Transverse colon (tissue), 4 donors: ENCODE measurements at regions not wholly inside any gene's neighbourhood (a gene's known extent, or its start where the extent isn't known, plus 50 kb on each side); places are given as distances from the start of the nearest gene placed in this dataset.

Source experiments
- EP300 ChIP-seq: sonication (generic); formaldehyde crosslinking; IDR thresholded peaks from one replicate; pipeline ENCODE4 v1.6.1; 2017; ENCODE audit warnings: antibody characterized with exemption, low read depth
- POLR2A ChIP-seq: fragments of 450-650 bp; IDR thresholded peaks from one replicate; pipeline ENCODE4 v1.6.1; 2016; ENCODE audit warnings: antibody characterized with exemption, mild to moderate bottlenecking, moderate library complexity
- POLR2AphosphoS5 ChIP-seq, 3 donors: sonication (generic); formaldehyde crosslinking; IDR thresholded peaks; one replicate each; pipeline ENCODE4 v1.6.1; 2016; ENCODE audit warnings: antibody characterized with exemption in 3 of 3
- TF ChIP-seq, protein P1 (sequence below), 5 experiments: fragments of 200-600 bp in 3 of 5; fragments of 450-650 bp in 2 of 5; sonication (generic) in 3 of 5; IDR thresholded peaks; 1 replicate in 2 of 5; 2 replicates in 3 of 5; pipeline ENCODE4 v1.5.1; 2016 to 2017; ENCODE audit warnings: antibody characterized with exemption in 5 of 5, inconsistent platforms in 3 of 5, mild to moderate bottlenecking in 2 of 5, moderate library complexity in 1 of 5

- TF ChIP-seq, protein P1, sequence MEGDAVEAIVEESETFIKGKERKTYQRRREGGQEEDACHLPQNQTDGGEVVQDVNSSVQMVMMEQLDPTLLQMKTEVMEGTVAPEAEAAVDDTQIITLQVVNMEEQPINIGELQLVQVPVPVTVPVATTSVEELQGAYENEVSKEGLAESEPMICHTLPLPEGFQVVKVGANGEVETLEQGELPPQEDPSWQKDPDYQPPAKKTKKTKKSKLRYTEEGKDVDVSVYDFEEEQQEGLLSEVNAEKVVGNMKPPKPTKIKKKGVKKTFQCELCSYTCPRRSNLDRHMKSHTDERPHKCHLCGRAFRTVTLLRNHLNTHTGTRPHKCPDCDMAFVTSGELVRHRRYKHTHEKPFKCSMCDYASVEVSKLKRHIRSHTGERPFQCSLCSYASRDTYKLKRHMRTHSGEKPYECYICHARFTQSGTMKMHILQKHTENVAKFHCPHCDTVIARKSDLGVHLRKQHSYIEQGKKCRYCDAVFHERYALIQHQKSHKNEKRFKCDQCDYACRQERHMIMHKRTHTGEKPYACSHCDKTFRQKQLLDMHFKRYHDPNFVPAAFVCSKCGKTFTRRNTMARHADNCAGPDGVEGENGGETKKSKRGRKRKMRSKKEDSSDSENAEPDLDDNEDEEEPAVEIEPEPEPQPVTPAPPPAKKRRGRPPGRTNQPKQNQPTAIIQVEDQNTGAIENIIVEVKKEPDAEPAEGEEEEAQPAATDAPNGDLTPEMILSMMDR (IDR thresholded peaks at IDR 0.05): no peak
- TF ChIP-seq POLR2A (no peak), POLR2AphosphoS5 (IDR thresholded peaks at IDR 0.05) (no peak), EP300 (no peak)
Observed at GRCh38 chr10:108721874-108722273, 1201.4 kb downstream of the XPNPEP1 start.
